Transverse colon (tissue), 4 donors: ENCODE measurements at regions not wholly inside any gene's neighbourhood (a gene's known extent, or its start where the extent isn't known, plus 50 kb on each side); places are given as distances from the start of the nearest gene placed in this dataset.
"Not testable (repeated sequence)": the region's sequence is repeated elsewhere in the genome, so short reads cannot be mapped to it uniquely, and the experiment has no call there.

Experiments used
- DNase-seq: peaks from one replicate; pipeline ENCODE4 v3.0.0-alpha.2; 2019
- H3K27ac ChIP-seq, 4 donors: fragments of 200-600 bp; sonication (generic); 2 replicates each; pipeline ENCODE4 v1.5.1; 2016 to 2018; ENCODE audit warnings: inconsistent platforms in 4 of 4
- H3K27me3 ChIP-seq: fragments of 200-600 bp; sonication (generic); 2 replicates; pipeline ENCODE4 v1.5.1; 2017; ENCODE audit warnings: inconsistent platforms
- H3K36me3 ChIP-seq, 4 donors: fragments of 200-600 bp; sonication (generic); 2 replicates each; pipeline ENCODE4 v1.5.1; 2017 to 2019; ENCODE audit warnings: inconsistent platforms in 4 of 4
- H3K4me1 ChIP-seq, 4 donors: fragments of 200-600 bp; sonication (generic); 2 replicates each; pipeline ENCODE4 v1.5.1; 2017 to 2020; ENCODE audit warnings: inconsistent platforms in 4 of 4
- H3K4me3 ChIP-seq, 4 donors: fragments of 200-600 bp; sonication (generic); 1 replicate in 1 of 4; 2 replicates in 3 of 4; pipeline versions ENCODE4 v1.5.1 to v1.6.1; 2017 to 2019; ENCODE audit warnings: inconsistent platforms in 4 of 4
- H3K9me3 ChIP-seq, 2 donors: fragments of 200-600 bp; sonication (generic); 2 replicates each; pipeline ENCODE4 v1.5.1; 2017 to 2019; ENCODE audit warnings: inconsistent platforms in 2 of 2
- EP300 ChIP-seq: sonication (generic); formaldehyde crosslinking; IDR thresholded peaks from one replicate; pipeline ENCODE4 v1.6.1; 2017; ENCODE audit warnings: antibody characterized with exemption, low read depth
- POLR2A ChIP-seq: fragments of 450-650 bp; IDR thresholded peaks from one replicate; pipeline ENCODE4 v1.6.1; 2016; ENCODE audit warnings: antibody characterized with exemption, mild to moderate bottlenecking, moderate library complexity
- POLR2AphosphoS5 ChIP-seq, 3 donors: sonication (generic); formaldehyde crosslinking; IDR thresholded peaks; one replicate each; pipeline ENCODE4 v1.6.1; 2016; ENCODE audit warnings: antibody characterized with exemption in 3 of 3
- WGBS, 2 donors: methylation state at CpG; one replicate each; pipeline ENCODE4 v1.1.5; 2018; ENCODE audit warnings: low coverage in 1 of 2; 5-methylcytosine and 5-hydroxymethylcytosine counted together
- in situ Hi-C, 4 donors: fragments of 200-750 bp; cut with MboI; loops; one replicate each; pipeline versions ENCODE4 v1.15.0 to v1.15.1; 2017; ENCODE audit warnings: low sequenced_read_pairs in 3 of 4, low pct_ligation_motif_present in 1 of 4, low pct_unique_long_range_greater_than_20kb in 1 of 4
- intact Hi-C: fragments of 100-400 bp; cut with DNase I; formaldehyde crosslinking; loops from one replicate; pipeline ENCODE4 v1.15.1; 2023; ENCODE audit warnings: low total_unique reads
- TF ChIP-seq, protein P1 (sequence below), 5 experiments: fragments of 200-600 bp in 3 of 5; fragments of 450-650 bp in 2 of 5; sonication (generic) in 3 of 5; IDR thresholded peaks; 1 replicate in 2 of 5; 2 replicates in 3 of 5; pipeline ENCODE4 v1.5.1; 2016 to 2017; ENCODE audit warnings: antibody characterized with exemption in 5 of 5, inconsistent platforms in 3 of 5, mild to moderate bottlenecking in 2 of 5, moderate library complexity in 1 of 5

DNA sequence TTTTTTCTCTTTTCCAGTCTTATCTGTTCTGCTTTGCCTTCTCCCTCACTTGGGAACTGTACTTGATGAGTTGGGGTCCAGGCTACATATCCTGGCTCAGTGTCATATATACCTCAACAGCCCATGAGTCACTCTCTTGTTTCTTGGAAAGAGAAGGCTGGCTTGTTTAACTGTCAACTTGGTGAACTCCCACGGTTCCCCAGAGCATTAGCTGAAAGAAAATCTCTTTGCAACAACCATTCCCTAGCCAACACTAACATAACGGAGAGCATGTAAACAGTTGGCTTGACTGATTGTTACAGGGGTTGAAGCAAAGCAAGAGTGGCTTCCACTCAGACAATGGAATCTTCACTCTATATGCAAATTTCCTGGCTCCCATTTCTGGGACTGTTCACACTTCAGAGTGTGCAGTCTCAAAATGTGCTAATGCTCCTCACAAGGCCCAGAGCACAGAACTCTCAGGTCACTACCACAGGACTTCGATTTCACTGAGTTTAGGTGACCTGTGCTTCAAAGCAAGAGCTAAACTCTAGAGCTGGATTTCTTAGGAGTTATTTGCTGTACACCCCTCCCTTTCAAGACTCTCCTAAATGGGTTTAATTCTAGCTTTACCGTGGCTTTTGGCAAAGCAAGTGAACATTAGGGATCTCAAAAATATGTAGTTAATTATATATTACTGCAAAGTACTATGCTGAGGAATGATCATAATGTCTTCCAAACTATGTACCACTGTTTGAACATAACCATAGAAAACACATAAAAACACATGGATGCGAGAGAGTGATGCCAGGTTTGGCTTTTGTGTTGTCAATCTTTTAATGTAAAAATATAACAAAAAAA lies 609.8 kb downstream of the RFPL4B start:
- H3K36me3 ChIP-seq: no peaks in the 10 kb centered on the region
- H3K27ac ChIP-seq: no peak overlapping the region
- 39 to 58% methylated on average over 4 to 5 of the region's 5 CpGs for WGBS, 2 donors
- peaks cover 0 to 6% (median 0%) of the 10 kb centered on the region in 4 donors for H3K4me1 ChIP-seq
- no peak overlapping the region for H3K4me3 ChIP-seq
- no peaks in the 10 kb centered on the region for H3K27me3 ChIP-seq
- DNase-seq: no peak
- in situ Hi-C loops: no loop called here
- intact Hi-C loops: no loop called here
- peak in 1 of 3 donors; percentile 53 for TF ChIP-seq POLR2AphosphoS5 (IDR thresholded peaks at IDR 0.05)
- TF ChIP-seq, protein P1, sequence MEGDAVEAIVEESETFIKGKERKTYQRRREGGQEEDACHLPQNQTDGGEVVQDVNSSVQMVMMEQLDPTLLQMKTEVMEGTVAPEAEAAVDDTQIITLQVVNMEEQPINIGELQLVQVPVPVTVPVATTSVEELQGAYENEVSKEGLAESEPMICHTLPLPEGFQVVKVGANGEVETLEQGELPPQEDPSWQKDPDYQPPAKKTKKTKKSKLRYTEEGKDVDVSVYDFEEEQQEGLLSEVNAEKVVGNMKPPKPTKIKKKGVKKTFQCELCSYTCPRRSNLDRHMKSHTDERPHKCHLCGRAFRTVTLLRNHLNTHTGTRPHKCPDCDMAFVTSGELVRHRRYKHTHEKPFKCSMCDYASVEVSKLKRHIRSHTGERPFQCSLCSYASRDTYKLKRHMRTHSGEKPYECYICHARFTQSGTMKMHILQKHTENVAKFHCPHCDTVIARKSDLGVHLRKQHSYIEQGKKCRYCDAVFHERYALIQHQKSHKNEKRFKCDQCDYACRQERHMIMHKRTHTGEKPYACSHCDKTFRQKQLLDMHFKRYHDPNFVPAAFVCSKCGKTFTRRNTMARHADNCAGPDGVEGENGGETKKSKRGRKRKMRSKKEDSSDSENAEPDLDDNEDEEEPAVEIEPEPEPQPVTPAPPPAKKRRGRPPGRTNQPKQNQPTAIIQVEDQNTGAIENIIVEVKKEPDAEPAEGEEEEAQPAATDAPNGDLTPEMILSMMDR (IDR thresholded peaks at IDR 0.05): no peak
- no peaks in the 10 kb centered on the region for H3K9me3 ChIP-seq

DNA sequence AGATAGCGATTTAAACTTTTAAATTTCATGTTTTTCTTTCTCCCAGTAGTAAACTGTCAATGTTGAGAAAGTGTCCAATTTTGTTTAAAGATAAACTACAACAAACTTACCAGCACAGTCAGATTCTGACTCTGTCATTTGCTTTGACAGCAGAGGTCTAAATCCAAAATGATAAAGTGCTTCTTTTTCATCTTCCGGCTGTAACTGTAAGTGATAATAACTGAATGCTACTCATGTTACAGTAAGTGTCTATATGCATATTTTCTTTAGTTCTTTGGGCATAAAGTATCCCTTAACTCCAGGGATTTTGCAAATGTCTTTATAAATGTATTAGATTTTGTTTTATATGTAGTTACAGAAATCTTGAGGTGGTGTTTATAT lies 610.4 kb downstream of the RFPL4B start:
- TF ChIP-seq, protein P1 (IDR thresholded peaks at IDR 0.05): no peak
- TF ChIP-seq EP300: no peak
- TF ChIP-seq POLR2AphosphoS5 (IDR thresholded peaks at IDR 0.05): no peak
- no peak for TF ChIP-seq POLR2A
- Histone ChIP-seq H3K4me1 (peaks cover 0 to 6% (median 0%) of the 10 kb centered on the region in 4 donors), H3K9me3 (no peaks in the 10 kb centered on the region), H3K4me3 (no peak overlapping the region), H3K27me3 (no peaks in the 10 kb centered on the region), H3K27ac (no peak overlapping the region), H3K36me3 (no peaks in the 10 kb centered on the region)
- 80 to 90% methylated on average over 2 of the region's 2 CpGs for WGBS, 2 donors
- in situ Hi-C loops: no loop called here
- no peak for DNase-seq
- intact Hi-C loops: no loop called here

DNA sequence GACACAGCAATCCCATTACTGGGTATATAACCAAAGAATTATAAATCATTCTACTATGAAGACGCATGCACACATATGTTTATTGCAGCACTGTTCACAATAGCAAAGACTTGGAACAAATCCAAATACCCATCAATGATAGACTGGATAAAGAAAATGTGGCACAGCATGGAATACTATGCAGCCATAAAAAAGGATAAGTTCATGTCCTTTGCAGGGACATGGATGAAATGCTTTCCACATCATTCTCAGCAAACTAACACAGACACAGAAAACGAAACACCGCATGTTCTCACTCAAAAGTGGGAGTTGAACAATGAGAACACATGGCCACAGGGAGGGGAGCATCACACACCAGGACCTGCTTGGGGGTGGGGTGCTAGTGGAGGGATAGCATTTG lies 613.0 kb downstream of the RFPL4B start:
- in situ Hi-C loops, DNase-seq, H3K27ac ChIP-seq, H3K9me3 ChIP-seq, H3K4me1 ChIP-seq, H3K4me3 ChIP-seq, H3K36me3 ChIP-seq, intact Hi-C loops, H3K27me3 ChIP-seq: not testable (repeated sequence)
- WGBS, 2 donors: 95 to 97% methylated on average over 3 of the region's 3 CpGs

DNA sequence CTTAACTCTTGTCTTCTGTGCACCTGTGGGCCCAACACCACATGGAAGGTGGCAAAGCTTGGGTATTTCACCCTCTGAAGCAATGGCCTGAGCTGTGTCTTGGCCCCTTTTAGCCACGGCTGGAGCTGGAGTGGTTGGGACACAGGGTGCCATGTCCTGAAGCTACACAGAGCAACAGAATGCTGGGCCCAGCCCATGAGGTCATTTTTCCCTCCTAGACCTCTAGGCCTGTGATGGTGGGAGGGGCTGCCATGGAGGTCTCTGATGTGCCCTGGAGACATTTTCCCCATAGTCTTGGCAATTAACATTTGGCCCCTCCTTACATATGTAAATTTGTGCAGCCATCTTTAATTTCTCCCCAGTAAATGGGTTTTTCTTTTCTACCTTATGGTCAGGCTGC lies 620.8 kb downstream of the RFPL4B start:
- Histone ChIP-seq H3K9me3 (no peaks in the 10 kb centered on the region), H3K27ac (no peak overlapping the region), H3K36me3 (no peaks in the 10 kb centered on the region), H3K27me3 (no peaks in the 10 kb centered on the region), H3K4me1 (no peaks in the 10 kb centered on the region), H3K4me3 (no peak overlapping the region)
- no peak for DNase-seq
- in situ Hi-C loops: no loop called here
- intact Hi-C loops: no loop called here
- TF ChIP-seq, protein P1 (IDR thresholded peaks at IDR 0.05): no peak
- TF ChIP-seq EP300 (no peak), POLR2A (no peak), POLR2AphosphoS5 (IDR thresholded peaks at IDR 0.05) (no peak)
- WGBS, 2 donors: 100% methylated on average over 1 of the region's 1 CpG; no CpG with 5 or more reads in 1 of the 2 donors

DNA sequence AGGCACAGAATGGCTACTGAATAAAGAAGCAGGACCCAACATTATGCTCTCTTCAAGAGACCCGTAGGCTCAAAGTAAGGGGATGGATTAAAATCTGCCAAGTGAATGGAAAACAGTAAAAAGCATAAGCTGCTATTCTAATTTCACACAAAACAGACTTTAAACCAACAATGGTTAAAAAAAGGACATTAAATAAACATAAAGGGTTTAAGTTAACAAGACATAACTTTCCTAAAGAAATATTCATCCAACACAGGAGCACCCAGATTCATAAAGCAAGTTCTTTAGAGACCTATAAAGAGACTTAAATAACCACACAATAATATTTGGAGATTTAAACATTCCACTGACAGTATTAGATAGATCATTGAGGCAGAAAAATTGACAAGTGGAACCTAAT lies 624.5 kb downstream of the RFPL4B start:
- H3K9me3 ChIP-seq: no peaks in the 10 kb centered on the region
- TF ChIP-seq POLR2A: no peak
- TF ChIP-seq, protein P1 (IDR thresholded peaks at IDR 0.05): no peak
- no peak for TF ChIP-seq POLR2AphosphoS5 (IDR thresholded peaks at IDR 0.05)
- no peak for TF ChIP-seq EP300
- H3K36me3 ChIP-seq: no peaks in the 10 kb centered on the region
- no peaks in the 10 kb centered on the region for H3K27me3 ChIP-seq
- intact Hi-C loops: no loop called here
- in situ Hi-C loops: no loop called here
- no peak overlapping the region for H3K27ac ChIP-seq
- H3K4me3 ChIP-seq: no peak overlapping the region
- no peak for DNase-seq
- no peaks in the 10 kb centered on the region for H3K4me1 ChIP-seq
- 86 to 100% methylated on average over 1 of the region's 1 CpG for WGBS, 2 donors

DNA sequence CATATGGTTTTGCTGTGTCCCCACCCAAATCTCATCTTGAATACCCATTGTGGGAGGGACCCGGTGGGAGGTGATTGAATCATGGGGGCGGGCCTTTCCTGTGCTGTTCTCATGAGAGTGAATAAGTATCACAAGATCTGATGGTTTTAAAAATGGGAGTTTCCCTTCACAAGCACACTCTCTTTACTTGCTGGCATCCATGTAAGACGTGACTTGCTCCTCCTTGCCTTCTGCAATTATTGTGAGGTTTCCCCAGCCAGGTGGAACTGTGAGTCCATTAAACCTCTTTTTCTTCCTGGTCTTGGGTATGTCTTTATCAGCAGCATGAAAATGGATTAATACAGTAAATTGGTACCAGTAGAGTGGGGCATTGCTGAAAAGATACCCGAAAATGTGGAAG lies 627.8 kb downstream of the RFPL4B start:
- intact Hi-C loops, H3K36me3 ChIP-seq, in situ Hi-C loops, H3K27me3 ChIP-seq, H3K27ac ChIP-seq, DNase-seq, H3K4me3 ChIP-seq, H3K9me3 ChIP-seq: not testable (repeated sequence)
- H3K4me1 ChIP-seq: peaks cover 0 to 15% (median 5%) of the 10 kb centered on the region in 4 donors
- WGBS, 2 donors: 83 to 84% methylated on average over 3 to 4 of the region's 4 CpGs
